ENCODE measurements at regions not wholly inside any gene's neighbourhood (a gene's known extent, or its start where the extent isn't known, plus 50 kb on each side); places are given as distances from the start of the nearest gene placed in this dataset.
A peak's percentile ranks its signal among the peaks of the same experiment; 100 is the strongest.

DNA sequence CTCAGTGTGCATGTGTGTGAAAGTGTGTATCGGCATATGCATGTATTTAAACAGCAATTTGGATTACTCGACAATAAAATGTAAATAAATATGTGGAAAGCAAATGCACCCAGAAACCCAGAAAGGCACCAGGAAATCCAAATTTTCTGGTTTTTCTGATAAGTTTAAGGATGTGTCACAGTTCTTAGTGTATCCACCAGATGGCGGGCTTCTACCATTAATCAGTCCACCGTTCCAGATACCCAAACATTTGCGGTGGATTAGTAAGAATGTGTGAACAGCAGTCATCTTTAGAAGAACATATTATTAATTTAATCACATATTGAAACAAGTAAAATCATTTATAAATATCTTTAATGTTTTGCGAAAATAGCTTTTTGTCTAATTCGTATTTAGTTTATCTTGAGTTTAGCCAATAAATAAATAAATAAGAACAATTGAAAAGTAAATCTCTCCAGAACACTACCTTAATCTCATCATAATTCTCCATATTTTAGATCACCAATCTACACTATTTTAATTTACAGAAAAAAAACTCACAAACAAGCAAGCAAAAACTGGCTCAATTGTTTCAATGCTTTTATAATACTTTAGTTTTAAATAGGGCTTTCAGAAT lies 298.9 kb downstream of the DSEL start:
- WGBS, 2 donors = 3 to 4% methylated on average over 7 of the region's 7 CpGs
- TF ChIP-seq, protein P1, sequence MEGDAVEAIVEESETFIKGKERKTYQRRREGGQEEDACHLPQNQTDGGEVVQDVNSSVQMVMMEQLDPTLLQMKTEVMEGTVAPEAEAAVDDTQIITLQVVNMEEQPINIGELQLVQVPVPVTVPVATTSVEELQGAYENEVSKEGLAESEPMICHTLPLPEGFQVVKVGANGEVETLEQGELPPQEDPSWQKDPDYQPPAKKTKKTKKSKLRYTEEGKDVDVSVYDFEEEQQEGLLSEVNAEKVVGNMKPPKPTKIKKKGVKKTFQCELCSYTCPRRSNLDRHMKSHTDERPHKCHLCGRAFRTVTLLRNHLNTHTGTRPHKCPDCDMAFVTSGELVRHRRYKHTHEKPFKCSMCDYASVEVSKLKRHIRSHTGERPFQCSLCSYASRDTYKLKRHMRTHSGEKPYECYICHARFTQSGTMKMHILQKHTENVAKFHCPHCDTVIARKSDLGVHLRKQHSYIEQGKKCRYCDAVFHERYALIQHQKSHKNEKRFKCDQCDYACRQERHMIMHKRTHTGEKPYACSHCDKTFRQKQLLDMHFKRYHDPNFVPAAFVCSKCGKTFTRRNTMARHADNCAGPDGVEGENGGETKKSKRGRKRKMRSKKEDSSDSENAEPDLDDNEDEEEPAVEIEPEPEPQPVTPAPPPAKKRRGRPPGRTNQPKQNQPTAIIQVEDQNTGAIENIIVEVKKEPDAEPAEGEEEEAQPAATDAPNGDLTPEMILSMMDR (IDR thresholded peaks at IDR 0.05; ENCODE audit: control extremely low read depth, extremely low read depth) = peak; percentile 69
- Histone ChIP-seq H3K9me3 (ENCODE audit: control insufficient read depth in 4 of 4, insufficient read depth in 3 of 4, low read length in 3 of 4) (no peaks in the 10 kb centered on the region), H3K27ac (ENCODE audit: low read depth in 1 of 2, low read length in 1 of 2) (no peak overlapping the region), H3K36me3 (ENCODE audit: control insufficient read depth in 4 of 4, insufficient read depth in 4 of 4, low read length in 4 of 4) (no peaks in the 10 kb centered on the region), H3K4me3 (no peak overlapping the region), H3K27me3 (ENCODE audit: control insufficient read depth in 3 of 3, insufficient read depth in 3 of 3, low read length in 2 of 3) (peaks cover 0 to 3% (median 0%) of the 10 kb centered on the region in 3 donors), H3K4me1 (ENCODE audit: control insufficient read depth in 5 of 5, insufficient read depth in 5 of 5, low read length in 5 of 5) (no peaks in the 10 kb centered on the region), H3K9ac (ENCODE audit: insufficient read depth in 1 of 2, low read length in 2 of 2) (no peak overlapping the region)
- DNase-seq (peak; percentile 62 to 79 (median 72)), ATAC-seq (ENCODE audit: insufficient read depth, low FRiP score) (peak; percentile 44)

DNA sequence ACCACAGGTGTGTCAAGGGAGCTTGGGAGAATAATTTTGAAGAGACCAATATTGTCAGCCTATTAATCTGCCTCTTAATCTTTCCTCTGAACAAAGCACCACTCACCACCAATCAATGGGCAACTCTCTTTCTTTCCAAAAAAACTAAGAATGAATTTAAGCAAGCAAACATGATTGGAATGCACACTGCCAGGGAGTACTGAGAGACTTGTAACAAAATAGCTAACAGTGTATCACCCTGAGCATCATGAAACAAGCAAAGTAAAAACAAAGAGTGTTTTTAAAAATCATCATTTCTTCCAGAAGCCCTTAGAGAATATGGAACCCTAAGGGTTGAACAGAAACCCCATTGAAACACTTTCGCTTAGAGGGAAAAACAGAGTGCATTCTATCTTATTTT lies 299.7 kb downstream of the DSEL start:
- TF ChIP-seq, protein P1 (IDR thresholded peaks at IDR 0.05; ENCODE audit: control extremely low read depth, extremely low read depth) = no peak
- 90 to 91% methylated on average over 1 of the region's 1 CpG for WGBS, 2 donors
- no peaks in the 10 kb centered on the region for H3K4me1 ChIP-seq (ENCODE audit: control insufficient read depth in 5 of 5, insufficient read depth in 5 of 5, low read length in 5 of 5)

DNA sequence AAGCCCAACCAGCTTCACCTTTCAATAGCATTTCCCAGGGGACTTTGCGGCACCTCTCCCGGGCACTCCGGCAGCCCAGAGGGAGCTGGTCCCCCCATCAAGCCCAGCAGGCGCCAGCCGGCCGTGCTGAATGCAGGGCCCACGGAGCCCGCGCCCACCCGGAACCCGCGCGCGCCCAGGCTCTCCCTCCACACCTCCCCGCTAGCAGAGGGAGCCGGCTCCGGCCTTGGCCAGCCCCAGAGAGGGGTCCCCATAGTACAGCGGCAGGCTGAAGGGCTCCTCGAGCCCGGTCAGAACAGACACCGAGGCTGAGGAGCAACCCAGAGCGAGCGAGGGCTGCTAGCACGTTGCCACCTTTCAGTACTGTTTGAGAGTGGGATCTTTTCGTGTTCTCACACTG lies 300.8 kb downstream of the DSEL start:
- no peaks in the 10 kb centered on the region for H3K27me3 ChIP-seq (ENCODE audit: control insufficient read depth in 3 of 3, insufficient read depth in 3 of 3, low read length in 2 of 3)
- 91 to 92% methylated on average over 24 to 25 of the region's 25 CpGs for WGBS, 2 donors
- no peak overlapping the region for H3K9ac ChIP-seq (ENCODE audit: insufficient read depth in 1 of 2, low read length in 2 of 2)
- no peak for ATAC-seq (ENCODE audit: insufficient read depth, low FRiP score)
- H3K36me3 ChIP-seq (ENCODE audit: control insufficient read depth in 4 of 4, insufficient read depth in 4 of 4, low read length in 4 of 4) = no peaks in the 10 kb centered on the region
- no peak overlapping the region for H3K4me3 ChIP-seq
- no peak for DNase-seq
- no peaks in the 10 kb centered on the region for H3K4me1 ChIP-seq (ENCODE audit: control insufficient read depth in 5 of 5, insufficient read depth in 5 of 5, low read length in 5 of 5)
- TF ChIP-seq, protein P1 (IDR thresholded peaks at IDR 0.05; ENCODE audit: control extremely low read depth, extremely low read depth) = no peak
- no peak overlapping the region for H3K27ac ChIP-seq (ENCODE audit: low read depth in 1 of 2, low read length in 1 of 2)
- no peaks in the 10 kb centered on the region for H3K9me3 ChIP-seq (ENCODE audit: control insufficient read depth in 4 of 4, insufficient read depth in 3 of 4, low read length in 3 of 4)

More for the DNA sequence above, 299.7 kb downstream of the DSEL start:
- no peak overlapping the region for H3K4me3 ChIP-seq
- H3K36me3 ChIP-seq (ENCODE audit: control insufficient read depth in 4 of 4, insufficient read depth in 4 of 4, low read length in 4 of 4) = no peaks in the 10 kb centered on the region
- H3K9me3 ChIP-seq (ENCODE audit: control insufficient read depth in 4 of 4, insufficient read depth in 3 of 4, low read length in 3 of 4) = no peaks in the 10 kb centered on the region
- H3K27me3 ChIP-seq (ENCODE audit: control insufficient read depth in 3 of 3, insufficient read depth in 3 of 3, low read length in 2 of 3) = peaks cover 0 to 3% (median 0%) of the 10 kb centered on the region in 3 donors
- H3K9ac ChIP-seq (ENCODE audit: insufficient read depth in 1 of 2, low read length in 2 of 2) = no peak overlapping the region
- DNase-seq = no peak
- ATAC-seq (ENCODE audit: insufficient read depth, low FRiP score) = no peak
- H3K27ac ChIP-seq (ENCODE audit: low read depth in 1 of 2, low read length in 1 of 2) = no peak overlapping the region

DNA sequence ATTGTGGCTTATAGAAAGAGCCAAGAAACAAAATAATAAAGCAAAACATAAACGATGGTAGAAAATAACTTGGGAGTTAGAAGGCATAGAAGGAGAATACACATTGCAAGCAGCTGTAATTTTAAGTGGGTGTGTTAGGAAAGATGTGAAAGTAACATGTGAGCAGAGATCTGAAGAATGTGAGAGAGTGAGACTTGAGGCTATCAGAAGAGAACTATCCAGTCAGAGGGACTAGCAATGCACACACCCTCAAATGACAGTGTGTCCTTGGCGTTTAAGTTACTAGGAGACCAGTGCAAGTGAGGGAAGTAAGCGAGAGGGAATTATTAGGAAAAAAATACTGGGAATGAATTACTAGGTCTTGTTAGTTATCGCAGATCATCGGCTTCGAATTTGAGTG lies 304.9 kb downstream of the DSEL start:
- H3K36me3 ChIP-seq (ENCODE audit: control insufficient read depth in 4 of 4, insufficient read depth in 4 of 4, low read length in 4 of 4) = no peaks in the 10 kb centered on the region
- no peaks in the 10 kb centered on the region for H3K9me3 ChIP-seq (ENCODE audit: control insufficient read depth in 4 of 4, insufficient read depth in 3 of 4, low read length in 3 of 4)
- no peaks in the 10 kb centered on the region for H3K4me1 ChIP-seq (ENCODE audit: control insufficient read depth in 5 of 5, insufficient read depth in 5 of 5, low read length in 5 of 5)
- DNase-seq = no peak
- no peak overlapping the region for H3K4me3 ChIP-seq
- H3K27ac ChIP-seq (ENCODE audit: low read depth in 1 of 2, low read length in 1 of 2) = no peak overlapping the region
- no peak overlapping the region for H3K9ac ChIP-seq (ENCODE audit: insufficient read depth in 1 of 2, low read length in 2 of 2)
- 75 to 80% methylated on average over 6 of the region's 6 CpGs for WGBS, 2 donors
- TF ChIP-seq, protein P1 (IDR thresholded peaks at IDR 0.05; ENCODE audit: control extremely low read depth, extremely low read depth) = no peak
- H3K27me3 ChIP-seq (ENCODE audit: control insufficient read depth in 3 of 3, insufficient read depth in 3 of 3, low read length in 2 of 3) = no peaks in the 10 kb centered on the region
- no peak for ATAC-seq (ENCODE audit: insufficient read depth, low FRiP score)
